GM12872 (cell line): ENCODE measurements at regions not wholly inside any gene's neighbourhood (a gene's known extent, or its start where the extent isn't known, plus 50 kb on each side); places are given as distances from the start of the nearest gene placed in this dataset.

Experiments
- CTCF ChIP-seq: IDR thresholded peaks from 3 replicates; pipeline ENCODE4 v1.5.1; 2011; ENCODE audit warnings: low read depth, mild to moderate bottlenecking, low read length, moderate library complexity; ENCODE audit not compliant: insufficient read depth

- TF ChIP-seq CTCF = no peak
Measured at GRCh38 chrX:36575670-36576069, 432.5 kb upstream of the FAM47C start.

- TF ChIP-seq CTCF = no peak
Measured at GRCh38 chrX:36577006-36577405, 431.2 kb upstream of the FAM47C start.

- no peak for TF ChIP-seq CTCF
Measured at GRCh38 chrX:36581030-36581429, 427.1 kb upstream of the FAM47C start.

- no peak for TF ChIP-seq CTCF
Measured at GRCh38 chrX:36583674-36584073, 424.5 kb upstream of the FAM47C start.

- no peak for TF ChIP-seq CTCF
Measured at GRCh38 chrX:36609616-36610585, 398.3 kb upstream of the FAM47C start.

GRCh38 chrX:36626898-36627297 is 381.3 kb upstream of the FAM47C start:
- TF ChIP-seq CTCF = no peak

- no peak for TF ChIP-seq CTCF
Measured at GRCh38 chrX:36640232-36640631, 367.9 kb upstream of the FAM47C start.
